Stomach (tissue), 4 donors: ENCODE measurements at regions not wholly inside any gene's neighbourhood (a gene's known extent, or its start where the extent isn't known, plus 50 kb on each side); places are given as distances from the start of the nearest gene placed in this dataset.

Source experiments
- CTCF ChIP-seq, 7 experiments: fragments of 450-650 bp in 4 of 7; fragments of 200-600 bp in 3 of 7; sonication (generic) in 3 of 7; IDR thresholded peaks; one replicate each; pipeline ENCODE4 v1.5.1; 2016 to 2019; ENCODE audit warnings: antibody characterized with exemption in 7 of 7, control low read depth in 2 of 7, mild to moderate bottlenecking in 1 of 7
- POLR2A ChIP-seq, 4 donors: fragments of 450-650 bp; IDR thresholded peaks; one replicate each; pipeline ENCODE4 v1.6.1; 2016; ENCODE audit warnings: antibody characterized with exemption in 4 of 4, control low read depth in 2 of 4, mild to moderate bottlenecking in 1 of 4, moderate library complexity in 1 of 4
- POLR2AphosphoS5 ChIP-seq, 3 donors: sonication (generic); formaldehyde crosslinking; IDR thresholded peaks; one replicate each; pipeline ENCODE4 v1.6.1; 2016; ENCODE audit warnings: antibody characterized with exemption in 3 of 3

DNA sequence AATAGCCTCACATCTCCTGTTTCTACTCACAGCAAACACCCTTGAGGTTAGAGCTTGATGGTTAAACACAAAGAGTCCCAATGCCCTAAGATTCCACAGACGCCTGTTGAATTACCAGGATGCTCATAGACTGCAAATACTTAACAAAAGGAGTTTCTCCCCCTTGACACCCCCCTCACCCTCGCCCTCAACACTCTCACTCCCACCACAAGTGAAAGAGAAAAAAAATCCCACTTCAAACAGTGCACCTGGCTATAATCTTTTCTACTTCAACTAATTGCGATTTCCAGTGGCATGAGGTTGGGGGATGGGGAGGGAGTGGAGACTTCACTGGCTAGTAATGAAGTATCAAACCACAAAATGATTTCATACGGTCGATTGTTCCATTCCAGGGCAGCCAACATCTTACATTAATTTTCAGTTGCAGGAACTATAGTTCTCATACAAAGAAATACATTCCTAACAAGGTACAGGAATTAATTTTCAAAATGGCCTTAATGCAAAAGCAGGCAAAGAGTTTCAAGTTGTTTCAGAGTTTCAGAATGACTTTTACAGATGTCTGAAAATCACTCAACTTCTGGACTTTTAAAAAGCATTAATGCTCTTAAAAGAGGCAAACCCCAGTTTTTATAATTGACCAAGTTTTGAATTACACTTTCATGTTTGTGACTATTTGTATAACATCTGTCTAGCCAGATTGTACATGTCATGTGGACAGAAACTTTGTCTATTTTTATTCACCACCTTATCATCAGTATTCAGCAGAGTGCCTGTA is 390.7 kb downstream of the C12orf75 start:
- TF ChIP-seq POLR2A (IDR thresholded peaks at IDR 0.05) = no peak
- no peak for TF ChIP-seq CTCF (IDR thresholded peaks at IDR 0.05)
- no peak for TF ChIP-seq POLR2AphosphoS5 (IDR thresholded peaks at IDR 0.05)
